PFSK-1 (cell line): ENCODE measurements at regions not wholly inside any gene's neighbourhood (a gene's known extent, or its start where the extent isn't known, plus 50 kb on each side); places are given as distances from the start of the nearest gene placed in this dataset.

ENCODE experiments used
- FOXP2 ChIP-seq: optimal IDR thresholded peaks from 2 replicates; pipeline ENCODE3; 2011; ENCODE audit warnings: borderline replicate concordance, control low read depth, inconsistent platforms; ENCODE audit not compliant: insufficient read depth; ENCODE audit errors: extremely low read length, extremely low read depth
- POLR2AphosphoS5 ChIP-seq: IDR thresholded peaks from 2 replicates; pipeline ENCODE4 v1.6.1; 2012; ENCODE audit warnings: low read depth, mild to moderate bottlenecking, control low read depth, low read length, moderate library complexity
- SIN3A ChIP-seq: IDR thresholded peaks from 2 replicates; pipeline ENCODE4 v1.6.1; 2012; ENCODE audit warnings: mild to moderate bottlenecking, low read length, moderate library complexity, borderline replicate concordance; ENCODE audit not compliant: insufficient read depth
- TAF1 ChIP-seq: IDR thresholded peaks from 2 replicates; pipeline ENCODE4 v1.6.1; 2012; ENCODE audit warnings: low read length, control low read depth, borderline replicate concordance; ENCODE audit not compliant: insufficient read depth
- TF ChIP-seq, protein P1 (sequence below), 2 experiments: IDR thresholded peaks; 2 replicates each; pipeline versions ENCODE4 v1.6.1 to v1.8.0; 2011 to 2012; ENCODE audit warnings: low read depth in 2 of 2, low read length in 2 of 2, control low read depth in 1 of 2, inconsistent platforms in 1 of 2, mild to moderate bottlenecking in 1 of 2, moderate library complexity in 1 of 2; ENCODE audit not compliant: insufficient read depth in 1 of 2

- TF ChIP-seq, protein P1, sequence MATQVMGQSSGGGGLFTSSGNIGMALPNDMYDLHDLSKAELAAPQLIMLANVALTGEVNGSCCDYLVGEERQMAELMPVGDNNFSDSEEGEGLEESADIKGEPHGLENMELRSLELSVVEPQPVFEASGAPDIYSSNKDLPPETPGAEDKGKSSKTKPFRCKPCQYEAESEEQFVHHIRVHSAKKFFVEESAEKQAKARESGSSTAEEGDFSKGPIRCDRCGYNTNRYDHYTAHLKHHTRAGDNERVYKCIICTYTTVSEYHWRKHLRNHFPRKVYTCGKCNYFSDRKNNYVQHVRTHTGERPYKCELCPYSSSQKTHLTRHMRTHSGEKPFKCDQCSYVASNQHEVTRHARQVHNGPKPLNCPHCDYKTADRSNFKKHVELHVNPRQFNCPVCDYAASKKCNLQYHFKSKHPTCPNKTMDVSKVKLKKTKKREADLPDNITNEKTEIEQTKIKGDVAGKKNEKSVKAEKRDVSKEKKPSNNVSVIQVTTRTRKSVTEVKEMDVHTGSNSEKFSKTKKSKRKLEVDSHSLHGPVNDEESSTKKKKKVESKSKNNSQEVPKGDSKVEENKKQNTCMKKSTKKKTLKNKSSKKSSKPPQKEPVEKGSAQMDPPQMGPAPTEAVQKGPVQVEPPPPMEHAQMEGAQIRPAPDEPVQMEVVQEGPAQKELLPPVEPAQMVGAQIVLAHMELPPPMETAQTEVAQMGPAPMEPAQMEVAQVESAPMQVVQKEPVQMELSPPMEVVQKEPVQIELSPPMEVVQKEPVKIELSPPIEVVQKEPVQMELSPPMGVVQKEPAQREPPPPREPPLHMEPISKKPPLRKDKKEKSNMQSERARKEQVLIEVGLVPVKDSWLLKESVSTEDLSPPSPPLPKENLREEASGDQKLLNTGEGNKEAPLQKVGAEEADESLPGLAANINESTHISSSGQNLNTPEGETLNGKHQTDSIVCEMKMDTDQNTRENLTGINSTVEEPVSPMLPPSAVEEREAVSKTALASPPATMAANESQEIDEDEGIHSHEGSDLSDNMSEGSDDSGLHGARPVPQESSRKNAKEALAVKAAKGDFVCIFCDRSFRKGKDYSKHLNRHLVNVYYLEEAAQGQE (IDR thresholded peaks at IDR 0.05; ENCODE audit: insufficient read depth in 1 of 2, low read depth in 2 of 2, low read length in 2 of 2), result no peak
- TF ChIP-seq FOXP2 (no peak), TAF1 (no peak), SIN3A (no peak), POLR2AphosphoS5 (no peak)
Observed at GRCh38 chr16:65772134-65772732, 594.3 kb upstream of the CDH5 start.

DNA sequence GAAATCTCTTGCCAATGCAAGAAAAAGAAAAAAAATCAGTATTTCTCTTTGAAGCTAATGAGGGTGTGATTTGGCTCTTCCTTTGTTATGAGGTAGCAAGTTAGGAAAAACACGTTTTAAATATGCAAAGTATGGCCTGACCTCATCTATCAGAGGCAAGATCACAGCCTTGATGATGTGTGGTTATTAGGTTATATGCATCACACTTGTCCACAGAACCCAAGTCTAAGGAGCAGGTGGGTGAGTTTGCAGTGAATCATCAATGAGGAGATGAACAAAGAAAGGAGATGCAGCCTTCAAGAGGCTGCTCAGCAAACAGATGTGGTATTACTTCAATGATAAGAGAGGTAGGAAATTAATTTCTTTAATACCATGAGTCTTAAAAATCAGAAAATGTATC, 594.8 kb upstream of the CDH5 start:
- no peak for TF ChIP-seq POLR2AphosphoS5

- TF ChIP-seq TAF1, result no peak
- TF ChIP-seq POLR2AphosphoS5, result no peak
- TF ChIP-seq SIN3A, result no peak
- TF ChIP-seq, protein P1 (IDR thresholded peaks at IDR 0.05; ENCODE audit: insufficient read depth in 1 of 2, low read depth in 2 of 2, low read length in 2 of 2), result no peak
- no peak for TF ChIP-seq FOXP2
Observed at GRCh38 chr16:65770752-65771151, 595.7 kb upstream of the CDH5 start.

DNA sequence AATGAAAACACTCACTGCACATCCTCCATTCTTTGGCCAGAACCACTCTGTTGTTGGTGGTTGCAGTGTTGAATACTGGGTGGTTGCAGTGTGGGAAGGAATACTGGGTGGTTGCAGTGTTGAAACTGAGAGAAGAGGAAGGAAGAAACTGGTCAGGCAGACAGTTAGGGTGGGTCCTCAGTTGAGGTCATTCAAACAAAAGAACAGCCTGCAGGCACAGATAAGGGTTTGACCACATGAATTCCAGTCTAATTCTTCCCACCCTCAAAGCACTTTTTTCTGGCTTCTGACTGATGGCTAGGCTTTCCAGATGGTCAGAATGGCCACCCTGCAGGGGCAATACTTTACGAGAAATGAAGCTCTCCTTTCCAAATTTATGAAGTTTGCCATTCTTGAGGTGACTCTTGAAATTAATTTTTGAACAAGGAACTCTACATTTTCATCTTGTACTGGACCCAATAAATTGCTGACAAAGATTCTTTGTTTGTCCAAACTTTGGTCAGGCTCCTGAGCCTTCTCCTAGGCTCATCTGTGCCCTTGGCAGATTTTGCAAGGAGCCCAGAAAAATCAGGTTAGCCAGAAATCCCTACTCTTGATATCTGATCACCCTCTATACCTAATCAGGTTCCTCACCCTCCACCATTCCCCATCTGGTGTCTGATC, 596.6 kb upstream of the CDH5 start:
- TF ChIP-seq POLR2AphosphoS5 (no peak), SIN3A (no peak), FOXP2 (no peak), TAF1 (no peak)
- TF ChIP-seq, protein P1 (IDR thresholded peaks at IDR 0.05; ENCODE audit: insufficient read depth in 1 of 2, low read depth in 2 of 2, low read length in 2 of 2), result no peak

DNA sequence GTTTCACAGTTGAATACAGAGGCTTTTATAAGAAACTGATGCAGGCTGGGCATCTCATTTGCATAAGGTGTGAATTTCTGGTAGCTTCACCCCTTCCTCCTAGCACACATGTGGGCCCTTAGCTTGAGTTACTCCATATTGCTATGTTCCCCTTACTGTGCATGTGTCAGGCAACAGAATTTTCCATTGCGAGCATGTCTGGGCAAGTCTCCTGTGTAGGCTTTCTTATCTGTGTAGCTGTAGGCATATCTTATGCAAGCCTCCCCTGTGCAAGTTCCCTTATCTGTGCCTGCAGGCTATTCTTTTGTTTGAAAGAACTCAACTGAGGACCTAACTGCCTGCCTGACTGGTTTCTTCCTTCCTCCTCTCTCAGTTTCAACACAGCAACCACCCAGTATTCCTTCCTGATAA, 597.4 kb upstream of the CDH5 start:
- TF ChIP-seq, protein P1 (IDR thresholded peaks at IDR 0.05; ENCODE audit: insufficient read depth in 1 of 2, low read depth in 2 of 2, low read length in 2 of 2), result no peak
- TF ChIP-seq SIN3A (no peak), FOXP2 (no peak), POLR2AphosphoS5 (no peak), TAF1 (no peak)
